ENCODE measurements at regions not wholly inside any gene's neighbourhood (a gene's known extent, or its start where the extent isn't known, plus 50 kb on each side); places are given as distances from the start of the nearest gene placed in this dataset.

DNA sequence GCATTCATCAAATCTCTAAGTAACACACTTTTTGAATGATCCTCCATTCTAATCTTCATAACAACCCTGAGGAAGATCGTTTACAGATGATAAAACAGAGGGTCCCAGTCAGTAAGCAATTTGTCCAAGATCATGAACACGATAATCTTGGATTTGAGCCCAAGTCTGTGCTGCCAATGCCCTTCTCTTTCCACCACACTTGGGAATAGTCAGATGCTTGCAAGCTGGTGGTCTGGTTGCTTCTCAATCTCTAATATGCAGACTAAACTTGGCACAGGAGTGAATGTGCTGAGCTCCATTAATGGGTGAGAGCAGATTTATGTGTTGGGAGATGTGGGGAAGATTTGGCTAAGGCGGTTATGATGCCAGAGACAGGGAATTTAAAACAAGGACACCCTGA, 430.6 kb upstream of the DAB1 start (continued):
- no peak for TF ChIP-seq ZNF75A (CRISPR knock-in tag; IDR thresholded peaks at IDR 0.05)
- TF ChIP-seq, protein P1, sequence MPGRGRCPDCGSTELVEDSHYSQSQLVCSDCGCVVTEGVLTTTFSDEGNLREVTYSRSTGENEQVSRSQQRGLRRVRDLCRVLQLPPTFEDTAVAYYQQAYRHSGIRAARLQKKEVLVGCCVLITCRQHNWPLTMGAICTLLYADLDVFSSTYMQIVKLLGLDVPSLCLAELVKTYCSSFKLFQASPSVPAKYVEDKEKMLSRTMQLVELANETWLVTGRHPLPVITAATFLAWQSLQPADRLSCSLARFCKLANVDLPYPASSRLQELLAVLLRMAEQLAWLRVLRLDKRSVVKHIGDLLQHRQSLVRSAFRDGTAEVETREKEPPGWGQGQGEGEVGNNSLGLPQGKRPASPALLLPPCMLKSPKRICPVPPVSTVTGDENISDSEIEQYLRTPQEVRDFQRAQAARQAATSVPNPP (IDR thresholded peaks at IDR 0.05; ENCODE audit: borderline replicate concordance, insufficient read depth, insufficient read length): no peak
- TF ChIP-seq, protein P2, sequence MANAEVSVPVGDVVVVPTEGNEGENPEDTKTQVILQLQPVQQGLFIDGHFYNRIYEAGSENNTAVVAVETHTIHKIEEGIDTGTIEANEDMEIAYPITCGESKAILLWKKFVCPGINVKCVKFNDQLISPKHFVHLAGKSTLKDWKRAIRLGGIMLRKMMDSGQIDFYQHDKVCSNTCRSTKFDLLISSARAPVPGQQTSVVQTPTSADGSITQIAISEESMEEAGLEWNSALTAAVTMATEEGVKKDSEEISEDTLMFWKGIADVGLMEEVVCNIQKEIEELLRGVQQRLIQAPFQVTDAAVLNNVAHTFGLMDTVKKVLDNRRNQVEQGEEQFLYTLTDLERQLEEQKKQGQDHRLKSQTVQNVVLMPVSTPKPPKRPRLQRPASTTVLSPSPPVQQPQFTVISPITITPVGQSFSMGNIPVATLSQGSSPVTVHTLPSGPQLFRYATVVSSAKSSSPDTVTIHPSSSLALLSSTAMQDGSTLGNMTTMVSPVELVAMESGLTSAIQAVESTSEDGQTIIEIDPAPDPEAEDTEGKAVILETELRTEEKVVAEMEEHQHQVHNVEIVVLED (CRISPR knock-in tag; IDR thresholded peaks at IDR 0.05): no peak

DNA sequence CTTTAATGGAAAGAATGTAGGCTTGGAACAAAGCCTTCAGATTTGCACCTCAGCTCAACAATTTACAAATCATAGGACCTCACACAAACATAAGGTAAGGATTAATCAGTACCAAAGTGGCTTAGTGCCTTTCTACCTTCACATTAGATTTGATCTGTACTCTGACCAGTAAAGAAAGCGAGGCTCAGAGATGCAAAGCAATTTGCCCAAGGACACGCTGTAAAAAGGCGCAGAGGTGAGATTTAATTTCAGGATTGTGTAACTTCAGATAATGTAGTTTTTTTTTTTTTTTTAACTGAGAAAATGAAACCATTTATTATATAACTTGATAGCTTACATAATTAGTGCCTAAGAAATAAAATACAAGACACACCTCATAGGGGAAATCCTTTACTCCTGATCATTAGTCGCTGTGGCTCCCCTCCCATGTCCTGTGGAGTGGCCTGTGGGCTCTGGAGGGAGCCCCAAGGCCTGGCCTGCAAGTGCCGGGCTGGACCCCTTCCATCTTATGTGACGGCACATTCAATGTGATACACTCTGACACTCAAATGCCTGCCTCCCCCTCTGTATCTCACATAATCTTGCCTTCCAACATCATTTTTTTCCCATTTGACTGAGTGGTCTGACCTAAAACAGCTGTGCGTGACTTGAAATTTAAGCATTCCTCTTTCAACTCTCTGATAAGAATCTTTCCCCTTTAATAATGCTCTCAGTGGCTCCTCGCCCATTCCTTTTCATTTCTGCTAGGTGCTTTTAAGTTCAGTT, 426.5 kb upstream of the DAB1 start:
- Histone ChIP-seq H3K9me1 (ENCODE audit: control insufficient read depth, insufficient read depth, low read length) (no peaks in the 10 kb centered on the region), H3K4me2 (ENCODE audit: insufficient read depth, low read length) (no peak overlapping the region), H3K27ac (ENCODE audit: extremely low read depth, low read depth, low read length) (no peak overlapping the region), H3K9me3 (replicated peaks; ENCODE audit: control insufficient read depth, insufficient read depth, low read depth, low read length) (no peaks in the 10 kb centered on the region), H3K4me1 (replicated peaks in 1 of 2; ENCODE audit: control insufficient read depth in 2 of 2, insufficient read depth in 2 of 2, low read length in 2 of 2) (no peaks in the 10 kb centered on the region), H3K36me3 (ENCODE audit: control insufficient read depth, insufficient read depth, low read length) (no peaks in the 10 kb centered on the region), H3K9ac (ENCODE audit: insufficient read depth in 1 of 2, low read depth in 2 of 2, low read length in 2 of 2) (no peak overlapping the region), H3K27me3 (ENCODE audit: control insufficient read depth in 2 of 2, insufficient read depth in 2 of 2, low read length in 2 of 2) (no peaks in the 10 kb centered on the region), H3K4me3 (no peak overlapping the region), H2AFZ (ENCODE audit: low read depth, low read length) (no peak overlapping the region), H3K79me2 (ENCODE audit: control insufficient read depth, insufficient read depth, low read length) (no peaks in the 10 kb centered on the region), H4K20me1 (replicated peaks; ENCODE audit: control insufficient read depth, insufficient read depth, low read length) (no peaks in the 10 kb centered on the region)
- no peak for TF ChIP-seq POLR2AphosphoS2 (IDR thresholded peaks at IDR 0.05; ENCODE audit: low read length)
- TF ChIP-seq, protein P3, sequence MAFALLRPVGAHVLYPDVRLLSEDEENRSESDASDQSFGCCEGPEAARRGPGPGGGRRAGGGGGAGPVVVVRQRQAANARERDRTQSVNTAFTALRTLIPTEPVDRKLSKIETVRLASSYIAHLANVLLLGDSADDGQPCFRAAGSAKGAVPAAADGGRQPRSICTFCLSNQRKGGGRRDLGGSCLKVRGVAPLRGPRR (CRISPR knock-in tag; IDR thresholded peaks at IDR 0.05): no peak
- no peak for TF ChIP-seq NR3C1 (CRISPR knock-in tag; IDR thresholded peaks at IDR 0.05)
- POLR2A ChIA-PET: no interaction called here
- no peak for ATAC-seq
- 1% methylated on average over 8 of the region's 8 CpGs for WGBS (ENCODE audit: insufficient coverage, low coverage, missing lambda C conversion rate)
- intact Hi-C loops (cut with micrococcal nuclease): no loop called here
- BruUV-seq (replicated peaks): no TSS peak
- CTCF ChIA-PET (ENCODE audit: low intra/inter-chr PET ratio): no interaction called here
- in situ Hi-C loops (cut with MboI): no loop called here
- no peak for FAIRE-seq
- no peak for DNase-seq (ENCODE audit: extremely low read depth in 1 of 4, low spot score in 3 of 4)

All from K562 (cell line).